RWPE1 (cell line): ENCODE measurements at regions not wholly inside any gene's neighbourhood (a gene's known extent, or its start where the extent isn't known, plus 50 kb on each side); places are given as distances from the start of the nearest gene placed in this dataset.
A peak's percentile ranks its signal among the peaks of the same experiment; 100 is the strongest.
"Not testable (repeated sequence)": the region's sequence is repeated elsewhere in the genome, so short reads cannot be mapped to it uniquely, and the experiment has no call there.

ENCODE experiments used
- CTCF ChIA-PET: fragments of 350-600 bp; sonication (Branson Sonifier 250); formaldehyde crosslinking; extraction: SDS; loops from one replicate; lab custom pipeline; 2021; lab: Yijun Ruan, JAX
- POLR2A ChIA-PET: fragments of 400-600 bp; formaldehyde crosslinking; extraction: SDS; loops from one replicate; lab custom pipeline; 2020; ENCODE audit warnings: antibody characterized with exemption; ENCODE audit not compliant: low non-redundant PET; lab: Yijun Ruan, JAX
- DNase-seq: peaks from one replicate; pipeline ENCODE4 v3.0.0; 2012; ENCODE audit warnings: low spot score
- H3K27ac ChIP-seq: fragments of 450-650 bp; 2 replicates; pipeline ENCODE4 v1.5.1; 2017
- CTCF ChIP-seq: fragments of 450-650 bp; conservative IDR thresholded peaks from 2 replicates; pipeline ENCODE4 v1.5.1; 2017; ENCODE audit warnings: low read depth, mild to moderate bottlenecking

GRCh38 chr6:8175046-8175777 is 72.9 kb upstream of the EEF1E1 start:
- H3K27ac ChIP-seq, result no peak overlapping the region
- TF ChIP-seq CTCF, result no peak
- POLR2A ChIA-PET, result no interaction called here
- DNase-seq, result peak; percentile 15
- CTCF ChIA-PET, result no interaction called here

GRCh38 chr6:8174571-8174970 is 72.2 kb upstream of the EEF1E1 start:
- CTCF ChIA-PET, result no interaction called here
- H3K27ac ChIP-seq, result no peak overlapping the region
- POLR2A ChIA-PET, result no interaction called here
- TF ChIP-seq CTCF, result no peak
- peak; percentile 14 for DNase-seq

GRCh38 chr6:8172530-8172929 is 70.2 kb upstream of the EEF1E1 start:
- TF ChIP-seq CTCF, result no peak
- H3K27ac ChIP-seq, result no peak overlapping the region
- CTCF ChIA-PET, result interaction anchor here (0.6 kb wide), 1 partner anchor 14 kb away, joined by 7 read pairs; no protein-coding TSS in a partner anchor
- DNase-seq, result no peak
- POLR2A ChIA-PET, result no interaction called here

GRCh38 chr6:8170754-8171153 is 68.4 kb upstream of the EEF1E1 start:
- TF ChIP-seq CTCF, result no peak
- no peak for DNase-seq
- H3K27ac ChIP-seq, result no peak overlapping the region
- CTCF ChIA-PET, result no interaction called here
- POLR2A ChIA-PET, result no interaction called here

GRCh38 chr6:8170245-8170644 is 67.9 kb upstream of the EEF1E1 start:
- ChIA-PET CTCF (no interaction called here), POLR2A (no interaction called here)
- TF ChIP-seq CTCF, result no peak
- no peak overlapping the region for H3K27ac ChIP-seq
- no peak for DNase-seq

GRCh38 chr6:8166156-8166555 is 63.8 kb upstream of the EEF1E1 start:
- CTCF ChIA-PET, result interaction anchor here (0.7 kb wide), 1 partner anchor 25 kb away, joined by 3 read pairs; no protein-coding TSS in a partner anchor
- no peak for DNase-seq
- no peak for TF ChIP-seq CTCF
- POLR2A ChIA-PET, result no interaction called here
- no peak overlapping the region for H3K27ac ChIP-seq

- DNase-seq, CTCF ChIA-PET, H3K27ac ChIP-seq, POLR2A ChIA-PET: not testable (repeated sequence)
These were observed 62.7 kb upstream of the EEF1E1 start for GRCh38 chr6:8165008-8165407.

- DNase-seq, POLR2A ChIA-PET, H3K27ac ChIP-seq, CTCF ChIA-PET: not testable (repeated sequence)
These were observed 61.9 kb upstream of the EEF1E1 start for GRCh38 chr6:8164281-8164680.
